HG03025 (cell line): ENCODE measurements at regions not wholly inside any gene's neighbourhood (a gene's known extent, or its start where the extent isn't known, plus 50 kb on each side); places are given as distances from the start of the nearest gene placed in this dataset.
"Not testable (repeated sequence)": the region's sequence is repeated elsewhere in the genome, so short reads cannot be mapped to it uniquely, and the experiment has no call there.

Source experiments
- ATAC-seq: cut with Tn5 transposase; IDR thresholded peaks from one replicate; pipeline ENCODE4 v1.9.1; 2021; ENCODE audit warnings: mild to moderate bottlenecking, moderate library complexity; ENCODE audit not compliant: unreplicated experiment, low FRiP score

- no peak for ATAC-seq
These were observed 433.2 kb upstream of the GHITM start for GRCh38 chr10:83706120-83706519.

- ATAC-seq, result no peak
These were observed 432.2 kb upstream of the GHITM start for GRCh38 chr10:83706952-83707582.

- no peak for ATAC-seq
These were observed 425.9 kb upstream of the GHITM start for GRCh38 chr10:83713423-83713822.

- no peak for ATAC-seq
These were observed 416.2 kb upstream of the GHITM start for GRCh38 chr10:83723080-83723479.

- peak; percentile 92 for ATAC-seq
These were observed 414.7 kb upstream of the GHITM start for GRCh38 chr10:83724471-83725241.

- no peak for ATAC-seq
These were observed 413.7 kb upstream of the GHITM start for GRCh38 chr10:83725567-83725966.

GRCh38 chr10:83734278-83734677, 405.0 kb upstream of the GHITM start:
- ATAC-seq, result no peak

- no peak for ATAC-seq
These were observed 403.3 kb upstream of the GHITM start for GRCh38 chr10:83736008-83736407.

GRCh38 chr10:83750604-83751003, 388.7 kb upstream of the GHITM start:
- no peak for ATAC-seq

GRCh38 chr10:83753490-83753889, 385.8 kb upstream of the GHITM start:
- no peak for ATAC-seq

- ATAC-seq, result no peak
These were observed 384.5 kb upstream of the GHITM start for GRCh38 chr10:83754857-83755256.

GRCh38 chr10:83760142-83760541, 379.2 kb upstream of the GHITM start:
- no peak for ATAC-seq

GRCh38 chr10:83764666-83765065, 374.6 kb upstream of the GHITM start:
- ATAC-seq, result no peak

- ATAC-seq, result no peak
These were observed 373.6 kb upstream of the GHITM start for GRCh38 chr10:83765731-83766130.

GRCh38 chr10:83769281-83769820, 370.0 kb upstream of the GHITM start:
- ATAC-seq, result no peak

GRCh38 chr10:83786701-83787100, 352.6 kb upstream of the GHITM start:
- ATAC-seq, result not testable (repeated sequence)

- no peak for ATAC-seq
These were observed 337.3 kb upstream of the GHITM start for GRCh38 chr10:83801983-83802382.

GRCh38 chr10:83806717-83807116, 332.6 kb upstream of the GHITM start:
- no peak for ATAC-seq

- no peak for ATAC-seq
These were observed 330.3 kb upstream of the GHITM start for GRCh38 chr10:83809001-83809400.

- peak; percentile 97 for ATAC-seq
These were observed 322.4 kb upstream of the GHITM start for GRCh38 chr10:83816942-83817341.

GRCh38 chr10:83817797-83818196, 321.5 kb upstream of the GHITM start:
- no peak for ATAC-seq

- ATAC-seq, result no peak
These were observed 319.7 kb upstream of the GHITM start for GRCh38 chr10:83819609-83820008.
